PC-3 (cell line): ENCODE measurements at regions not wholly inside any gene's neighbourhood (a gene's known extent, or its start where the extent isn't known, plus 50 kb on each side); places are given as distances from the start of the nearest gene placed in this dataset.

ENCODE experiments used
- ATAC-seq: fragments of 200-7000 bp; cut with Tn5 transposase; 2 replicates; pipeline ENCODE4 v1.9.1; 2020; ENCODE audit warnings: mild to moderate bottlenecking, moderate library complexity
- BruUV-seq: library from RNA; stranded (reverse); fragments of 400-500 nt; replicated peaks from 2 replicates; lab custom pipeline; 2021; lab: Mats Ljungman, UMichigan
- CTCF ChIA-PET: fragments of 300-600 bp; sonication (Branson Sonifier 250); formaldehyde crosslinking; loops from one replicate; lab custom pipeline; 2022; ENCODE audit warnings: antibody characterized with exemption; lab: Charles Lee
- POLR2A ChIA-PET: fragments of 300-600 bp; sonication (Branson Sonifier 250); formaldehyde crosslinking; loops from one replicate; lab custom pipeline; 2022; ENCODE audit warnings: antibody characterized with exemption; ENCODE audit not compliant: unreplicated experiment; lab: Charles Lee
- DNase-seq: peaks from one replicate; pipeline ENCODE4 v3.0.0-alpha.2; 2015
- H2AFZ ChIP-seq: fragments of 300-600 bp; sonication (generic); 2 replicates; pipeline ENCODE4 v1.6.0; 2016; ENCODE audit warnings: antibody characterized with exemption, low read length
- H3F3A ChIP-seq: fragments of 300-600 bp; sonication (generic); one replicate; pipeline ENCODE4 v1.6.0; 2017; ENCODE audit warnings: antibody characterized with exemption, low read length, control low read depth, mild to moderate bottlenecking; ENCODE audit not compliant: unreplicated experiment
- H3K27ac ChIP-seq: fragments of 300-600 bp; sonication (generic); 2 replicates; pipeline ENCODE4 v1.5.1; 2016; ENCODE audit warnings: mild to moderate bottlenecking, low read length
- H3K27me3 ChIP-seq: fragments of 300-600 bp; sonication (generic); 2 replicates; pipeline ENCODE4 v1.6.1; 2016; ENCODE audit warnings: low read length, mixed read lengths
- H3K36me3 ChIP-seq: fragments of 300-600 bp; sonication (generic); 2 replicates; pipeline ENCODE4 v1.6.1; 2016; ENCODE audit warnings: low read depth, mixed run types, low read length, mixed read lengths
- H3K4me1 ChIP-seq: fragments of 300-600 bp; sonication (generic); 2 replicates; pipeline ENCODE4 v1.5.1; 2016; ENCODE audit warnings: low read length; ENCODE audit not compliant: insufficient read depth
- H3K4me2 ChIP-seq: fragments of 300-600 bp; sonication (generic); 2 replicates; pipeline ENCODE4 v1.6.0; 2016; ENCODE audit warnings: low read length
- H3K4me3 ChIP-seq: fragments of 300-600 bp; sonication (generic); 2 replicates; pipeline ENCODE4 v1.5.1; 2016; ENCODE audit warnings: mild to moderate bottlenecking, low read length, mixed read lengths
- H3K79me2 ChIP-seq: fragments of 300-600 bp; sonication (generic); 2 replicates; pipeline ENCODE4 v1.6.1; 2017; ENCODE audit warnings: low read length, mixed read lengths
- H3K9ac ChIP-seq: fragments of 300-600 bp; sonication (generic); 2 replicates; pipeline ENCODE4 v1.6.0; 2016; ENCODE audit warnings: mild to moderate bottlenecking, low read length
- H3K9me2 ChIP-seq: fragments of 300-600 bp; sonication (generic); replicated peaks from 2 replicates; pipeline ENCODE4 v1.6.1; 2016; ENCODE audit warnings: mixed run types, low read length, mixed read lengths
- H3K9me3 ChIP-seq: fragments of 300-600 bp; sonication (generic); 2 replicates; pipeline ENCODE4 v1.6.1; 2016; ENCODE audit warnings: low read length, mixed read lengths
- H4K20me1 ChIP-seq: fragments of 300-600 bp; sonication (generic); 2 replicates; pipeline ENCODE4 v1.6.1; 2016; ENCODE audit warnings: low read length, mixed read lengths
- EZH2 ChIP-seq: fragments of 300-600 bp; sonication (generic); IDR thresholded peaks from one replicate; pipeline ENCODE4 v1.6.1; 2017; ENCODE audit warnings: antibody characterized with exemption, mild to moderate bottlenecking, low read length; ENCODE audit not compliant: unreplicated experiment
- EZH2phosphoT487 ChIP-seq: fragments of 300-600 bp; sonication (generic); IDR thresholded peaks from 2 replicates; pipeline ENCODE4 v1.6.1; 2018; ENCODE audit warnings: mild to moderate bottlenecking, antibody characterized with exemption, low read length, borderline replicate concordance
- intact Hi-C: fragments of 100-400 bp; cut with micrococcal nuclease; formaldehyde crosslinking; loops from 2 replicates; pipeline ENCODE4 v1.9.0; 2023
- TF ChIP-seq, protein P1 (sequence below): fragments of 300-600 bp; sonication (generic); conservative IDR thresholded peaks from 2 replicates; pipeline ENCODE4 v1.5.1; 2017; ENCODE audit warnings: antibody characterized with exemption, low read depth, mild to moderate bottlenecking, low read length

DNA sequence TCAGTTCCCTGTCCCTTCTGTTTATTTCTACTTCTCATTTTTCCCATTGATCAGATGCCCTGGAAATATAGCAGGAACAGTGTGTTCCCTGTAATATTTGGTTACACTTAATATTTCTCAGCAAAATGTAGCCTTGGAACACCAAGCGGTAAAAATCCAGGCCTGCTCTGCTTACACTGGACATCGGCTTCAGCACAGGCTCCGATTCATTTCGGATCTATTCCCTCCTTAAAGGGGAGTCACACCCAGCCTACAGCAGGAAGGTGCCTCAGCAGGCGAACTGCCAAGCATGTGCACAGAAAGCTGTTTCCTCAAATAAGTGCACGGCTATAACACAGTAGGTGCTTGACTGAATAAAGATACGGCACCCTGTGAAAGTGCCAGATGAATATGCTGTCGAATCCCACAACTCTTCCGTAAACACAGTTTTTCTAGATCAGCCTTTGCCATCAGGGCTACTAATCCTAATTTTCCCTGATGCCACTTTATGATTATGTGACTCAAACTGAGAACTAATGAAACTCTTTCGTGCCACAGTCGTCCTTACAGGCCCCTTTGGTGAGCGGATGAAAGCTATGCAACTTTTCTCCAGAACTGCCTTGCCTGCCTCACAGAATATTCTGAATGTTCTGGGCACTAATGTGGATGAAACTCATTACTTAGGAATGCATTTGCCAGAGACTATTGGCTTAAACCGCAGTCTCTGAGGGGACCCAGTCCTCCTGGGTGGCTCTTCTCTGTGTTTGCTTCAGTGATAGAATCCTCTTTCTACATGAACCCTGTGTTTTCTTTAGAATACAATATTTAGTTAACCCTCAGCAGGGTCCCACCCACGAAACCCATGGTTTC is 275.5 kb upstream of the RUNX1 start:
- BruUV-seq = no TSS peak
- peak overlapping the region; percentile 15 for H3K4me2 ChIP-seq
- H3K36me3 ChIP-seq = no peaks in the 10 kb centered on the region
- H3K9ac ChIP-seq = no peak overlapping the region
- DNase-seq = peak; percentile 56
- POLR2A ChIA-PET = no interaction called here
- H3K27me3 ChIP-seq = no peaks in the 10 kb centered on the region
- intact Hi-C loops = no loop called here
- H3K9me3 ChIP-seq = no peaks in the 10 kb centered on the region
- H3K27ac ChIP-seq = no peak overlapping the region
- no peaks in the 10 kb centered on the region for H3F3A ChIP-seq
- peak; percentile 82 for ATAC-seq
- H4K20me1 ChIP-seq = no peaks in the 10 kb centered on the region
- no peaks in the 10 kb centered on the region for H3K79me2 ChIP-seq
- TF ChIP-seq EZH2 (no peak), EZH2phosphoT487 (no peak)
- TF ChIP-seq, protein P1, sequence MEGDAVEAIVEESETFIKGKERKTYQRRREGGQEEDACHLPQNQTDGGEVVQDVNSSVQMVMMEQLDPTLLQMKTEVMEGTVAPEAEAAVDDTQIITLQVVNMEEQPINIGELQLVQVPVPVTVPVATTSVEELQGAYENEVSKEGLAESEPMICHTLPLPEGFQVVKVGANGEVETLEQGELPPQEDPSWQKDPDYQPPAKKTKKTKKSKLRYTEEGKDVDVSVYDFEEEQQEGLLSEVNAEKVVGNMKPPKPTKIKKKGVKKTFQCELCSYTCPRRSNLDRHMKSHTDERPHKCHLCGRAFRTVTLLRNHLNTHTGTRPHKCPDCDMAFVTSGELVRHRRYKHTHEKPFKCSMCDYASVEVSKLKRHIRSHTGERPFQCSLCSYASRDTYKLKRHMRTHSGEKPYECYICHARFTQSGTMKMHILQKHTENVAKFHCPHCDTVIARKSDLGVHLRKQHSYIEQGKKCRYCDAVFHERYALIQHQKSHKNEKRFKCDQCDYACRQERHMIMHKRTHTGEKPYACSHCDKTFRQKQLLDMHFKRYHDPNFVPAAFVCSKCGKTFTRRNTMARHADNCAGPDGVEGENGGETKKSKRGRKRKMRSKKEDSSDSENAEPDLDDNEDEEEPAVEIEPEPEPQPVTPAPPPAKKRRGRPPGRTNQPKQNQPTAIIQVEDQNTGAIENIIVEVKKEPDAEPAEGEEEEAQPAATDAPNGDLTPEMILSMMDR = no peak
- H3K4me3 ChIP-seq = no peak overlapping the region
- H3K4me1 ChIP-seq = peaks cover 15% of the 10 kb centered on the region
- peak overlapping the region; percentile 37; the same call in 1 of the 2 replicates for H2AFZ ChIP-seq
- H3K9me2 ChIP-seq = 0 out of 2 replicates have a peak, but pooled peaks cover 4% of the 10 kb centered on the region
- CTCF ChIA-PET = no interaction called here

DNA sequence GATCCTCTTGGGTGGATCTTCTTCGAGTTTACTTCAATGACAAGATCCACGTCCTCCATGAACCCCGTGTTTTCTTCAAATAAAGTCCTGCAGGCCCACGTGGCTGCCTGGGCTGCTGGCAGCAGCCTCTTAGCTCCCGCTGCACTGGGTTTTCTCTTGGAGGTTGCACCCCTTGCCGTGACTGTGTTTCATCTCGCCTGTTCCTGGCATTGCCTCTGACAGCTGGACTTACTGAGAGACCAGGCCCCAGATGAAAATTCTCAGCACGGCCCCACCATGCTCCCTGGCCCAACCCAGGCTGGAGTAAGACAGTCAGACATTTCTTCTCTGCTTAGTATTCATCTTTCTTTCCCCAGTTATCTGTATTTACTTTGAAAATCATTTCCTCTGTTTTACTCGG is 274.8 kb upstream of the RUNX1 start:
- Histone ChIP-seq H3K4me3 (no peak overlapping the region), H3K9me2 (0 out of 2 replicates have a peak, but pooled peaks cover 1% of the 10 kb centered on the region), H3K4me2 (no peak overlapping the region; the same call in 1 of the 2 replicates), H3K27me3 (no peaks in the 10 kb centered on the region), H3K4me1 (peaks cover 15% of the 10 kb centered on the region), H3K27ac (no peak overlapping the region), H3K9me3 (no peaks in the 10 kb centered on the region), H3K79me2 (no peaks in the 10 kb centered on the region), H2AFZ (0 out of 2 replicates have a peak overlapping the region, but pooled peaks have one; percentile 37), H3K36me3 (no peaks in the 10 kb centered on the region), H4K20me1 (no peaks in the 10 kb centered on the region), H3F3A (no peaks in the 10 kb centered on the region), H3K9ac (no peak overlapping the region)
- TF ChIP-seq, protein P1 = no peak
- no peak for TF ChIP-seq EZH2phosphoT487
- TF ChIP-seq EZH2 = no peak
- POLR2A ChIA-PET = no interaction called here
- CTCF ChIA-PET = no interaction called here
- DNase-seq (no peak), ATAC-seq (peak; percentile 21)
- intact Hi-C loops = no loop called here
- no TSS peak for BruUV-seq
